Keratinocyte (primary cell): ENCODE measurements at regions not wholly inside any gene's neighbourhood (a gene's known extent, or its start where the extent isn't known, plus 50 kb on each side); places are given as distances from the start of the nearest gene placed in this dataset.

Experiments
- DNase-seq: peaks from one replicate; pipeline ENCODE4 v3.0.0-alpha.2; 2011; ENCODE audit warnings: low read depth, missing footprints, low spot score
- FAIRE-seq: peaks from 2 replicates; lab custom pipeline; 2011; peaks lifted over from hg19 to GRCh38; lab: Jason Lieb, UNC
- H2AFZ ChIP-seq: 2 replicates; pipeline ENCODE4 v1.6.0; 2012; ENCODE audit warnings: low read length, control low read depth, inconsistent platforms; ENCODE audit not compliant: control insufficient read depth
- H3K27ac ChIP-seq: 2 replicates; pipeline ENCODE4 v1.5.1; 2011; ENCODE audit warnings: low read length; ENCODE audit not compliant: control insufficient read depth, insufficient read depth
- H3K27me3 ChIP-seq: 3 replicates; pipeline ENCODE4 v1.6.0; 2011; ENCODE audit warnings: low read length; ENCODE audit not compliant: control insufficient read depth, insufficient read depth; ENCODE audit errors: extremely low read depth
- H3K36me3 ChIP-seq, 2 experiments: 2 replicates in 1 of 2; 3 replicates in 1 of 2; pipeline ENCODE4 v1.5.1; 2011; ENCODE audit warnings: low read length in 2 of 2, mild to moderate bottlenecking in 1 of 2; ENCODE audit not compliant: control insufficient read depth in 2 of 2, insufficient read depth in 2 of 2; ENCODE audit errors: extremely low read depth in 1 of 2
- H3K4me1 ChIP-seq: 3 replicates; pipeline ENCODE4 v1.5.1; 2011; ENCODE audit warnings: low read length; ENCODE audit not compliant: control insufficient read depth, insufficient read depth; ENCODE audit errors: extremely low read depth
- H3K4me2 ChIP-seq: 3 replicates; pipeline ENCODE4 v1.6.0; 2011; ENCODE audit warnings: low read depth, low read length; ENCODE audit not compliant: control insufficient read depth, insufficient read depth; ENCODE audit errors: extremely low read depth
- H3K4me3 ChIP-seq, 3 experiments: fragments of 200-600 bp in 1 of 3; sonication (generic) in 1 of 3; 2 replicates in 2 of 3; 3 replicates in 1 of 3; pipeline ENCODE4 v1.5.1; 2011 to 2016; ENCODE audit warnings: low read length in 3 of 3, mild to moderate bottlenecking in 3 of 3, control low read depth in 2 of 3, inconsistent platforms in 1 of 3, low read depth in 1 of 3, mixed read lengths in 1 of 3, mixed run types in 1 of 3, moderate library complexity in 1 of 3; ENCODE audit not compliant: control insufficient read depth in 2 of 3, insufficient read depth in 2 of 3; ENCODE audit errors: extremely low read depth in 1 of 3
- H3K79me2 ChIP-seq: 2 replicates; pipeline ENCODE4 v1.6.0; 2012; ENCODE audit warnings: low read length; ENCODE audit not compliant: control insufficient read depth, insufficient read depth
- H3K9ac ChIP-seq: 3 replicates; pipeline ENCODE4 v1.6.0; 2011; ENCODE audit warnings: low read length; ENCODE audit not compliant: control insufficient read depth, insufficient read depth; ENCODE audit errors: extremely low read depth
- H3K9me1 ChIP-seq: 3 replicates; pipeline ENCODE4 v1.6.0; 2011; ENCODE audit warnings: low read length; ENCODE audit not compliant: control insufficient read depth, insufficient read depth; ENCODE audit errors: extremely low read depth
- H3K9me3 ChIP-seq: 2 replicates; pipeline ENCODE4 v1.5.1; 2012; ENCODE audit warnings: low read depth, low read length; ENCODE audit not compliant: control insufficient read depth
- H4K20me1 ChIP-seq: 3 replicates; pipeline ENCODE4 v1.6.0; 2011; ENCODE audit warnings: low read length; ENCODE audit not compliant: control insufficient read depth, insufficient read depth; ENCODE audit errors: extremely low read depth
- EZH2 ChIP-seq: IDR thresholded peaks from one replicate; pipeline ENCODE4 v1.6.1; 2012; ENCODE audit warnings: inconsistent platforms, mild to moderate bottlenecking, low read length, moderate library complexity
- dilution Hi-C: fragments of 300-500 bp; cut with MboI; formaldehyde crosslinking; loops from one replicate; pipeline ENCODE4 v1.7.0; 2020; ENCODE audit warnings: low sequenced_read_pairs; ENCODE audit not compliant: extremely low pct_ligation_motif_present
- TF ChIP-seq, protein P1 (sequence below), 3 experiments: IDR thresholded peaks in 1 of 3; conservative IDR thresholded peaks in 1 of 3; optimal IDR thresholded peaks in 1 of 3; 2 replicates in 2 of 3; 3 replicates in 1 of 3; pipeline versions ENCODE3 to v1.5.1; 2011; ENCODE audit warnings: low read length in 3 of 3, mild to moderate bottlenecking in 3 of 3, moderate library complexity in 2 of 3, control low read depth in 1 of 3, inconsistent platforms in 1 of 3; ENCODE audit not compliant: insufficient read depth in 2 of 3; ENCODE audit errors: extremely low read depth in 1 of 3

DNA sequence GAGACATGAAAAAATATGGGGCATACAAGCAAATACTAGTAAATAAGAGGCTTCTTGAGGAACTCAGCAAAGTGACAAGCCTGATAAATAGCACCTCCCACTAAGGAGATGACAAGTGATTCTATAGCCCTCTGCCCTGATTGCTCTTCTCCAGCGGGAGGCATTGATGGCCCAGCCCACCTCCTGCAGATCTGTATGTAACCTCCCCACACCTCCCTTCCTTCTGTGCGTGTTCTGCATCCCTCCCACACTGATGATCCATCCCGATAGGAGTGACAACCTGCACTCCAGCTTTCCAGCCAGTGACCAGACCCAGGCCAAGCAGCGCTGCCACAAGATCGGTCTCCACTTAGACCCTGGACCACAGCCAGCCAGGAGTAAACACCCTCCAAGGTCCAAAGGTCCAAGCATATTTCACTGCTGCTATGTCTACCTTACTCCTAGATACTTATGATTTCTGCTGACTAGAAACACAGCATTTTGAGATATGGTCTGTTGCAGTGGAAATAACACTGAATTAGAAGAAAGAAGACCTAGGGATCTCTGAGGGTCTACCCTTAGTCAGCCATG is 176.1 kb downstream of the BRINP2 start:
- H3K27me3 ChIP-seq, result peaks cover 1% of the 10 kb centered on the region
- no peak overlapping the region for H3K27ac ChIP-seq
- no peak overlapping the region for H3K9ac ChIP-seq
- H3K36me3 ChIP-seq, result no peaks in the 10 kb centered on the region
- no peak overlapping the region for H2AFZ ChIP-seq
- dilution Hi-C loops, result no loop called here
- no peaks in the 10 kb centered on the region for H3K9me3 ChIP-seq
- no peak for DNase-seq
- H3K79me2 ChIP-seq, result no peaks in the 10 kb centered on the region
- no peak overlapping the region for H3K4me2 ChIP-seq
- no peaks in the 10 kb centered on the region for H3K4me1 ChIP-seq
- H3K9me1 ChIP-seq, result no peaks in the 10 kb centered on the region
- TF ChIP-seq EZH2, result no peak
- TF ChIP-seq, protein P1, sequence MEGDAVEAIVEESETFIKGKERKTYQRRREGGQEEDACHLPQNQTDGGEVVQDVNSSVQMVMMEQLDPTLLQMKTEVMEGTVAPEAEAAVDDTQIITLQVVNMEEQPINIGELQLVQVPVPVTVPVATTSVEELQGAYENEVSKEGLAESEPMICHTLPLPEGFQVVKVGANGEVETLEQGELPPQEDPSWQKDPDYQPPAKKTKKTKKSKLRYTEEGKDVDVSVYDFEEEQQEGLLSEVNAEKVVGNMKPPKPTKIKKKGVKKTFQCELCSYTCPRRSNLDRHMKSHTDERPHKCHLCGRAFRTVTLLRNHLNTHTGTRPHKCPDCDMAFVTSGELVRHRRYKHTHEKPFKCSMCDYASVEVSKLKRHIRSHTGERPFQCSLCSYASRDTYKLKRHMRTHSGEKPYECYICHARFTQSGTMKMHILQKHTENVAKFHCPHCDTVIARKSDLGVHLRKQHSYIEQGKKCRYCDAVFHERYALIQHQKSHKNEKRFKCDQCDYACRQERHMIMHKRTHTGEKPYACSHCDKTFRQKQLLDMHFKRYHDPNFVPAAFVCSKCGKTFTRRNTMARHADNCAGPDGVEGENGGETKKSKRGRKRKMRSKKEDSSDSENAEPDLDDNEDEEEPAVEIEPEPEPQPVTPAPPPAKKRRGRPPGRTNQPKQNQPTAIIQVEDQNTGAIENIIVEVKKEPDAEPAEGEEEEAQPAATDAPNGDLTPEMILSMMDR (optimal IDR thresholded peaks at IDR 0.05 in 1 of 3, IDR thresholded peaks at IDR 0.05 in 1 of 3, conservative IDR thresholded peaks at IDR 0.05 in 1 of 3; ENCODE audit: extremely low read depth in 1 of 3, insufficient read depth in 2 of 3, low read length in 3 of 3), result no peak
- no peak for FAIRE-seq
- H4K20me1 ChIP-seq, result no peaks in the 10 kb centered on the region
- H3K4me3 ChIP-seq, result no peak overlapping the region

DNA sequence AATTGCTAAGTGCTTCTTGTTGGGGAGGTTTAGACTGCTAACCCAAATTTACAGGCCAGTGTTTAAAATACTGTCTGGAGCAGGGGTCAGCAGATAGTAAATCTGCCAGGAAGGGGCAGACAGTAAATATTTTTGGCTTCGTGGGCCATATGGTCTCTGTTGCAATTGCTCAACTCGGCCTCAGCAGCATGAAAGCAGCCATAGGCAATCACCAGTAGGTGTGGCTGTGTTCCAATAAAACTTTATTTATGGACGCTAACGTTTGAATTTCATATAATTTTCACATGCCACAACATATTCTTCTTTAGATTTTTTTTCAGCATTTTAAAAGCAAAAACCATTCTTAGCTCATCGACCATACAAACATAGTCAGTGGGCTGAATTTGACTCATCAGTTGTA is 172.7 kb downstream of the BRINP2 start:
- H3K9ac ChIP-seq, result no peak overlapping the region
- DNase-seq (no peak), FAIRE-seq (no peak)
- peaks cover 13% of the 10 kb centered on the region for H3K27me3 ChIP-seq
- H3K27ac ChIP-seq, result no peak overlapping the region
- H4K20me1 ChIP-seq, result no peaks in the 10 kb centered on the region
- H3K9me3 ChIP-seq, result no peaks in the 10 kb centered on the region
- no peak overlapping the region for H3K4me3 ChIP-seq
- TF ChIP-seq EZH2, result no peak
- TF ChIP-seq, protein P1 (optimal IDR thresholded peaks at IDR 0.05 in 1 of 3, IDR thresholded peaks at IDR 0.05 in 1 of 3, conservative IDR thresholded peaks at IDR 0.05 in 1 of 3; ENCODE audit: extremely low read depth in 1 of 3, insufficient read depth in 2 of 3, low read length in 3 of 3), result no peak
- no peaks in the 10 kb centered on the region for H3K79me2 ChIP-seq
- H3K36me3 ChIP-seq, result no peaks in the 10 kb centered on the region
- H3K4me1 ChIP-seq, result no peaks in the 10 kb centered on the region
- H2AFZ ChIP-seq, result no peak overlapping the region
- dilution Hi-C loops, result no loop called here
- H3K4me2 ChIP-seq, result no peak overlapping the region
- H3K9me1 ChIP-seq, result no peaks in the 10 kb centered on the region
